Thyroid gland (tissue), 4 donors: ENCODE measurements at regions not wholly inside any gene's neighbourhood (a gene's known extent, or its start where the extent isn't known, plus 50 kb on each side); places are given as distances from the start of the nearest gene placed in this dataset.

ENCODE experiments used
- DNase-seq, 2 donors: peaks; one replicate each; pipeline ENCODE4 v3.0.0-alpha.2; 2019
- H3K27ac ChIP-seq, 3 donors: fragments of 200-600 bp; sonication (generic); 1 replicate in 2 of 3; 2 replicates in 1 of 3; pipeline ENCODE4 v1.5.1; 2016 to 2019; ENCODE audit warnings: mild to moderate bottlenecking in 1 of 3, moderate library complexity in 1 of 3
- H3K27me3 ChIP-seq: fragments of 200-600 bp; sonication (generic); one replicate; pipeline ENCODE4 v1.5.1; 2019
- H3K36me3 ChIP-seq, 2 donors: fragments of 200-600 bp; sonication (generic); one replicate each; pipeline ENCODE4 v1.5.1; 2016 to 2019
- H3K4me1 ChIP-seq, 2 donors: fragments of 200-600 bp; sonication (generic); one replicate each; pipeline ENCODE4 v1.5.1; 2017 to 2019
- H3K4me3 ChIP-seq, 3 donors: fragments of 200-600 bp; sonication (generic); replicated peaks in 1 of 3; 1 replicate in 2 of 3; 2 replicates in 1 of 3; pipeline ENCODE4 v1.5.1; 2016; ENCODE audit warnings: mild to moderate bottlenecking in 1 of 3
- H3K9me3 ChIP-seq: fragments of 200-600 bp; sonication (generic); one replicate; pipeline ENCODE4 v1.5.1; 2017
- CTCF ChIP-seq, 6 experiments: fragments of 200-600 bp in 3 of 6; fragments of 450-650 bp in 3 of 6; sonication (generic) in 3 of 6; IDR thresholded peaks; one replicate each; pipeline ENCODE4 v1.5.1; 2016 to 2019; ENCODE audit warnings: antibody characterized with exemption in 6 of 6, mild to moderate bottlenecking in 2 of 6, inconsistent platforms in 1 of 6, moderate library complexity in 1 of 6
- POLR2A ChIP-seq, 2 donors: fragments of 450-650 bp; IDR thresholded peaks; one replicate each; pipeline ENCODE4 v1.6.1; 2017; ENCODE audit warnings: antibody characterized with exemption in 2 of 2, mild to moderate bottlenecking in 2 of 2, moderate library complexity in 1 of 2
- WGBS, 2 donors: methylation state at CpG; one replicate each; pipeline ENCODE4 v1.1.5; 2017; 5-methylcytosine and 5-hydroxymethylcytosine counted together
- intact Hi-C: fragments of 100-400 bp; cut with DNase I; formaldehyde crosslinking; loops from one replicate; pipeline ENCODE4 v1.15.1; 2023

GRCh38 chr16:86949116-86949515 is 368.1 kb downstream of the C16orf95 start:
- TF ChIP-seq CTCF (IDR thresholded peaks at IDR 0.05) (no peak), POLR2A (IDR thresholded peaks at IDR 0.05) (no peak)
- no peaks in the 10 kb centered on the region for H3K36me3 ChIP-seq
- WGBS, 2 donors = 38% methylated on average over 14 of the region's 14 CpGs
- H3K9me3 ChIP-seq = no peaks in the 10 kb centered on the region
- H3K27me3 ChIP-seq = no peaks in the 10 kb centered on the region
- H3K4me3 ChIP-seq = no peak overlapping the region
- intact Hi-C loops = no loop called here
- no peak overlapping the region for H3K27ac ChIP-seq
- no peaks in the 10 kb centered on the region for H3K4me1 ChIP-seq
- no peak for DNase-seq

GRCh38 chr16:86949630-86950029 is 367.6 kb downstream of the C16orf95 start:
- Histone ChIP-seq H3K27ac (no peak overlapping the region), H3K36me3 (no peaks in the 10 kb centered on the region), H3K4me3 (no peak overlapping the region), H3K4me1 (no peaks in the 10 kb centered on the region), H3K9me3 (no peaks in the 10 kb centered on the region), H3K27me3 (no peaks in the 10 kb centered on the region)
- intact Hi-C loops = no loop called here
- no peak for DNase-seq
- TF ChIP-seq CTCF (IDR thresholded peaks at IDR 0.05) = no peak
- TF ChIP-seq POLR2A (IDR thresholded peaks at IDR 0.05) = no peak
- WGBS, 2 donors = 95 to 98% methylated on average over 3 of the region's 3 CpGs

- H3K27me3 ChIP-seq = no peaks in the 10 kb centered on the region
These were observed 366.0 kb downstream of the C16orf95 start for GRCh38 chr16:86951041-86951822.

GRCh38 chr16:86951831-86952598 is 365.2 kb downstream of the C16orf95 start:
- intact Hi-C loops = no loop called here
- no peaks in the 10 kb centered on the region for H3K27me3 ChIP-seq
- H3K9me3 ChIP-seq = no peaks in the 10 kb centered on the region
- H3K36me3 ChIP-seq = no peaks in the 10 kb centered on the region
- TF ChIP-seq POLR2A (IDR thresholded peaks at IDR 0.05) (no peak), CTCF (IDR thresholded peaks at IDR 0.05) (no peak)
- peak in 1 of 2 donors; percentile 4 for DNase-seq
- WGBS, 2 donors = 74 to 81% methylated on average over 12 to 13 of the region's 13 CpGs
- no peaks in the 10 kb centered on the region for H3K4me1 ChIP-seq
- H3K4me3 ChIP-seq = no peak overlapping the region
- H3K27ac ChIP-seq = no peak overlapping the region

More at GRCh38 chr16:86951041-86951822, 366.0 kb downstream of the C16orf95 start:
- 95 to 96% methylated on average over 7 of the region's 7 CpGs for WGBS, 2 donors
- intact Hi-C loops = no loop called here
- H3K4me3 ChIP-seq = no peak overlapping the region
- H3K36me3 ChIP-seq = no peaks in the 10 kb centered on the region
- H3K9me3 ChIP-seq = no peaks in the 10 kb centered on the region
- H3K4me1 ChIP-seq = no peaks in the 10 kb centered on the region
- TF ChIP-seq CTCF (IDR thresholded peaks at IDR 0.05) = no peak
- no peak for DNase-seq
- no peak overlapping the region for H3K27ac ChIP-seq

GRCh38 chr16:86952769-86953168 is 364.4 kb downstream of the C16orf95 start:
- no peaks in the 10 kb centered on the region for H3K9me3 ChIP-seq
- H3K27ac ChIP-seq = no peak overlapping the region
- no peaks in the 10 kb centered on the region for H3K36me3 ChIP-seq
- TF ChIP-seq CTCF (IDR thresholded peaks at IDR 0.05) (no peak), POLR2A (IDR thresholded peaks at IDR 0.05) (no peak)
- DNase-seq = no peak
- intact Hi-C loops = no loop called here
- no peaks in the 10 kb centered on the region for H3K27me3 ChIP-seq
- no peaks in the 10 kb centered on the region for H3K4me1 ChIP-seq
- H3K4me3 ChIP-seq = no peak overlapping the region
